ENCODE measurements at regions not wholly inside any gene's neighbourhood (a gene's known extent, or its start where the extent isn't known, plus 50 kb on each side); places are given as distances from the start of the nearest gene placed in this dataset.

GRCh38 chrX:124208660-124209059 is 123.8 kb upstream of the TEX13D start:
- in situ Hi-C loops (cut with MboI; ENCODE audit: low pct_ligation_motif_present in 1 of 4, low pct_unique_long_range_greater_than_20kb in 1 of 4, low sequenced_read_pairs in 3 of 4) (loop anchor here in 1 of 4 donors (25.0 kb wide), 1 partner anchor 179 kb away; no protein-coding TSS in a partner anchor), intact Hi-C loops (cut with DNase I; ENCODE audit: low total_unique reads) (no loop called here)
- H3K9me3 ChIP-seq = no peaks in the 10 kb centered on the region
- no peaks in the 10 kb centered on the region for H3K36me3 ChIP-seq
- H3K27me3 ChIP-seq = no peaks in the 10 kb centered on the region
- no peak for DNase-seq
- TF ChIP-seq EP300 (IDR thresholded peaks at IDR 0.05; ENCODE audit: low read depth) (no peak), POLR2AphosphoS5 (IDR thresholded peaks at IDR 0.05) (no peak)
- no peak overlapping the region for H3K4me3 ChIP-seq
- H3K4me1 ChIP-seq = no peaks in the 10 kb centered on the region
- H3K27ac ChIP-seq = no peak overlapping the region
- 55% methylated on average over 5 of the region's 5 CpGs; no CpG with 5 or more reads in 1 of the 2 donors for WGBS, 2 donors (ENCODE audit: low coverage in 1 of 2)

- Histone ChIP-seq H3K27ac (no peak overlapping the region), H3K27me3 (no peaks in the 10 kb centered on the region), H3K4me1 (no peaks in the 10 kb centered on the region), H3K9me3 (no peaks in the 10 kb centered on the region), H3K4me3 (no peak overlapping the region), H3K36me3 (no peaks in the 10 kb centered on the region)
- no peak for TF ChIP-seq POLR2A (IDR thresholded peaks at IDR 0.05)
- TF ChIP-seq CTCF (IDR thresholded peaks at IDR 0.05) = no peak
- in situ Hi-C loops (cut with MboI; ENCODE audit: low pct_ligation_motif_present in 1 of 4, low pct_unique_long_range_greater_than_20kb in 1 of 4, low sequenced_read_pairs in 3 of 4) (loop anchor here in 1 of 4 donors (25.0 kb wide), 1 partner anchor 177 kb away; no protein-coding TSS in a partner anchor), intact Hi-C loops (cut with DNase I; ENCODE audit: low total_unique reads) (no loop called here)
- 51 to 60% methylated on average over 4 to 6 of the region's 6 CpGs for WGBS, 2 donors (ENCODE audit: low coverage in 1 of 2)
- DNase-seq = no peak
These were observed 122.5 kb upstream of the TEX13D start for GRCh38 chrX:124209792-124210576.

GRCh38 chrX:124211312-124211942 is 121.0 kb upstream of the TEX13D start:
- intact Hi-C loops (cut with DNase I; ENCODE audit: low total_unique reads) (no loop called here), in situ Hi-C loops (cut with MboI; ENCODE audit: low pct_ligation_motif_present in 1 of 4, low pct_unique_long_range_greater_than_20kb in 1 of 4, low sequenced_read_pairs in 3 of 4) (loop anchor here in 1 of 4 donors (25.0 kb wide), 1 partner anchor 176 kb away; no protein-coding TSS in a partner anchor)
- H3K9me3 ChIP-seq = no peaks in the 10 kb centered on the region
- WGBS, 2 donors (ENCODE audit: low coverage in 1 of 2) = 14 to 52% methylated on average over 1 to 3 of the region's 3 CpGs
- H3K27ac ChIP-seq = no peak overlapping the region
- H3K27me3 ChIP-seq = no peaks in the 10 kb centered on the region
- H3K36me3 ChIP-seq = no peaks in the 10 kb centered on the region
- H3K4me3 ChIP-seq = no peak overlapping the region
- H3K4me1 ChIP-seq = no peaks in the 10 kb centered on the region
- DNase-seq = no peak
- peak in 4 of 5 experiments; percentile 13 to 46 (median 39) for TF ChIP-seq CTCF (IDR thresholded peaks at IDR 0.05)
- TF ChIP-seq EP300 (IDR thresholded peaks at IDR 0.05; ENCODE audit: low read depth) = no peak

GRCh38 chrX:124212622-124213021 is 119.8 kb upstream of the TEX13D start:
- H3K27me3 ChIP-seq = no peaks in the 10 kb centered on the region
- no peak for TF ChIP-seq POLR2A (IDR thresholded peaks at IDR 0.05)
- no peak for TF ChIP-seq POLR2AphosphoS5 (IDR thresholded peaks at IDR 0.05)
- TF ChIP-seq CTCF (IDR thresholded peaks at IDR 0.05) = no peak
- TF ChIP-seq EP300 (IDR thresholded peaks at IDR 0.05; ENCODE audit: low read depth) = no peak
- no peak for DNase-seq
- H3K9me3 ChIP-seq = no peaks in the 10 kb centered on the region
- intact Hi-C loops (cut with DNase I; ENCODE audit: low total_unique reads) = no loop called here
- H3K4me3 ChIP-seq = no peak overlapping the region
- in situ Hi-C loops (cut with MboI; ENCODE audit: low pct_ligation_motif_present in 1 of 4, low pct_unique_long_range_greater_than_20kb in 1 of 4, low sequenced_read_pairs in 3 of 4) = loop anchor here in 1 of 4 donors (25.0 kb wide), 1 partner anchor 175 kb away; no protein-coding TSS in a partner anchor
- 63% methylated on average over 3 of the region's 3 CpGs; no CpG with 5 or more reads in 1 of the 2 donors for WGBS, 2 donors (ENCODE audit: low coverage in 1 of 2)
- no peaks in the 10 kb centered on the region for H3K4me1 ChIP-seq
- no peak overlapping the region for H3K27ac ChIP-seq
- H3K36me3 ChIP-seq = no peaks in the 10 kb centered on the region
